ENCODE measurements at regions not wholly inside any gene's neighbourhood (a gene's known extent, or its start where the extent isn't known, plus 50 kb on each side); places are given as distances from the start of the nearest gene placed in this dataset.

DNA sequence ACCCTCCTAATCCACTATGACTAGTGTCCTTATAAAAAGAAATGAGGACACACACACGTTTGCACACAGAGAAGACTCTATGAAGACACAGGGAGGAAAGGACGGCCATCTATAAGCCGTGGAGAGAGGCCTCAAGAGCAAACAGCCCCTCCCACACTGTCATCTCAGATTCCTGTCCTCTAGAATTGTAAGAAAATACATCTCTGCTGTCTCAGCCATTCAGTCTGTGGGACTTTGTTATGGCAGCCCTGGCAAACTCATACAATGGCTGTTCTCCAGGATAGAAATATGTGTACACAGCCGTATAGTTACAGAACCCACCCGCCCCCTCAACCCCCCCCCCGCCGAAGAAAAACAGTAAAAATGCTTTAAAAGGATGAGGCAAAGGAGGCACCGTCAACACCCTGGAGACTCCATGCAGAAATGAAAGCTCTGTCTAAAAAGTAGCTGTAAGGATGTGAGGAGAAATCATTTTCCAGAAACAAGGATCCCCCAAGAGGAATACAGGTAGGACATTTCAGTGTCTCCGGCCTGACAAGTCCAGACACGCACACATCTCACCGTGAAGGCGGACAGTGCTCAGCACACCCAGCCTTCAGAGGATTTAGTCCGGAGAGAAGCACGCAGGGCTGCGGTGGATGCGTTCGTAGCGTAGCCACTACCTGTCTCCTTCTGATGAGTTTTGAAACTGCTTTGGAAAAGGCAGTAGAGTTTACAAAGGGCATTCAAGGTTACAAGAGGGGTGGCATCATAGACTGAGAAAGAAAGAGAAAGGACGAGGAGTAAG, 110.8 kb upstream of the ERCC6L2 start:
- no peak overlapping the region for H3K4me2 ChIP-seq (ENCODE audit: low read length)
- H3F3A ChIP-seq (ENCODE audit: control insufficient read depth, insufficient read depth): no peaks in the 10 kb centered on the region
- H3K79me2 ChIP-seq (ENCODE audit: control insufficient read depth, low read length): no peaks in the 10 kb centered on the region
- no peaks in the 10 kb centered on the region for H3K36me3 ChIP-seq (ENCODE audit: control insufficient read depth, low read length)
- H3K9me3 ChIP-seq (ENCODE audit: control insufficient read depth, insufficient read depth, low read length): no peaks in the 10 kb centered on the region
- no peaks in the 10 kb centered on the region for H3K9me2 ChIP-seq (replicated peaks; ENCODE audit: control insufficient read depth, low read length)
- no peak overlapping the region for H3K27ac ChIP-seq (ENCODE audit: low read depth, low read length)
- peaks cover 3% of the 10 kb centered on the region; the same call in 1 of the 2 replicates for H3K27me3 ChIP-seq (ENCODE audit: control insufficient read depth, low read length)
- H3K4me1 ChIP-seq (ENCODE audit: control insufficient read depth, low read length): no peaks in the 10 kb centered on the region
- TF ChIP-seq EZH2phosphoT487 (IDR thresholded peaks at IDR 0.05; ENCODE audit: borderline replicate concordance, low read length): no peak
- TF ChIP-seq, protein P1, sequence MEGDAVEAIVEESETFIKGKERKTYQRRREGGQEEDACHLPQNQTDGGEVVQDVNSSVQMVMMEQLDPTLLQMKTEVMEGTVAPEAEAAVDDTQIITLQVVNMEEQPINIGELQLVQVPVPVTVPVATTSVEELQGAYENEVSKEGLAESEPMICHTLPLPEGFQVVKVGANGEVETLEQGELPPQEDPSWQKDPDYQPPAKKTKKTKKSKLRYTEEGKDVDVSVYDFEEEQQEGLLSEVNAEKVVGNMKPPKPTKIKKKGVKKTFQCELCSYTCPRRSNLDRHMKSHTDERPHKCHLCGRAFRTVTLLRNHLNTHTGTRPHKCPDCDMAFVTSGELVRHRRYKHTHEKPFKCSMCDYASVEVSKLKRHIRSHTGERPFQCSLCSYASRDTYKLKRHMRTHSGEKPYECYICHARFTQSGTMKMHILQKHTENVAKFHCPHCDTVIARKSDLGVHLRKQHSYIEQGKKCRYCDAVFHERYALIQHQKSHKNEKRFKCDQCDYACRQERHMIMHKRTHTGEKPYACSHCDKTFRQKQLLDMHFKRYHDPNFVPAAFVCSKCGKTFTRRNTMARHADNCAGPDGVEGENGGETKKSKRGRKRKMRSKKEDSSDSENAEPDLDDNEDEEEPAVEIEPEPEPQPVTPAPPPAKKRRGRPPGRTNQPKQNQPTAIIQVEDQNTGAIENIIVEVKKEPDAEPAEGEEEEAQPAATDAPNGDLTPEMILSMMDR (IDR thresholded peaks at IDR 0.05; ENCODE audit: low read depth, low read length, poor library complexity, severe bottlenecking): no peak
- no peak overlapping the region for H3K4me3 ChIP-seq (ENCODE audit: low read length)
- no peaks in the 10 kb centered on the region for H4K20me1 ChIP-seq (ENCODE audit: control insufficient read depth, insufficient read depth, low read depth, low read length)

DNA sequence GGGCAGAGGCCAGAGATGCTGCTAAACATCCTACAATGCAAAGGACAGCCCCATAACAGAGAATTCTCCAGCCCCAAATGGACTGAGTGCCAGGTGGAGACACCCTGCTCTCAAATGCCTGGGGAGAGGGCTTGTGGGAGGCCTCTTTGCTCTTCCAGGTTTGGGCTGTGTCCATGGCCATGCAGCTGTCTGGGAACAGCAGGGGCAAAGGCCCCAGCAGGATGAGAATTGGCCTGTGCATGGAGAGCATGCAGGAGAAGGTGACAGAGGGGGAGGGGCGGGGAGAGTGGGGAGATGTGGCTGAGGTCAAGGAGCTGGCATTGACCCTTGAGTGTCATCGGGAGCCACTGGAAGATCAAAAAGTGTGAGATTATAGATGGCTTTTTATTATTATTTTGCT, 111.5 kb upstream of the ERCC6L2 start:
- Histone ChIP-seq H3K4me3 (ENCODE audit: low read length) (no peak overlapping the region), H4K20me1 (ENCODE audit: control insufficient read depth, insufficient read depth, low read depth, low read length) (no peaks in the 10 kb centered on the region), H3F3A (ENCODE audit: control insufficient read depth, insufficient read depth) (no peaks in the 10 kb centered on the region), H3K36me3 (ENCODE audit: control insufficient read depth, low read length) (no peaks in the 10 kb centered on the region), H3K27me3 (ENCODE audit: control insufficient read depth, low read length) (no peaks in the 10 kb centered on the region), H3K27ac (ENCODE audit: low read depth, low read length) (no peak overlapping the region), H3K4me2 (ENCODE audit: low read length) (no peak overlapping the region), H3K79me2 (ENCODE audit: control insufficient read depth, low read length) (no peaks in the 10 kb centered on the region), H3K9me2 (replicated peaks; ENCODE audit: control insufficient read depth, low read length) (no peaks in the 10 kb centered on the region), H3K4me1 (ENCODE audit: control insufficient read depth, low read length) (no peaks in the 10 kb centered on the region), H3K9me3 (ENCODE audit: control insufficient read depth, insufficient read depth, low read length) (no peaks in the 10 kb centered on the region)
- TF ChIP-seq EZH2phosphoT487 (IDR thresholded peaks at IDR 0.05; ENCODE audit: borderline replicate concordance, low read length): no peak
- TF ChIP-seq, protein P1 (IDR thresholded peaks at IDR 0.05; ENCODE audit: low read depth, low read length, poor library complexity, severe bottlenecking): no peak

DNA sequence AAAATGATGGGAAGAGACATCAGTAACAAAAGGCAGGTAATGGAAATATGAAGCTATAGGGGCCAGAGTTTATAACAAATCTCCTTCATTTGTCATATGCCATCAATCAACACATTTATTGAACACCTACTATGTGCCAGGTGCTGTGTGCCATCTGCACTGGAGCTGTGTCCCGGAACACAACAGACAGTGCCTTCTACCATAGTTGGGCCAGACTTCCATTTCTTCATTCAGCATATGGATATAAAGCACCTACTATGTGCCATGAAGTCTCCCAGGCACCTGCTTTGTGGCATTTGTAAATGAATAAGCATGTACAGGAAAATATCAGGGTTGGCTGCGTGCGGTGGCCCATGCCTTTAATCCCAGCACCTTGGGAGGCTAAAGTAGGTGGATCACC, 112.5 kb upstream of the ERCC6L2 start:
- TF ChIP-seq, protein P1 (IDR thresholded peaks at IDR 0.05; ENCODE audit: low read depth, low read length, poor library complexity, severe bottlenecking): no peak
- TF ChIP-seq EZH2phosphoT487 (IDR thresholded peaks at IDR 0.05; ENCODE audit: borderline replicate concordance, low read length): no peak
- Histone ChIP-seq H4K20me1 (ENCODE audit: control insufficient read depth, insufficient read depth, low read depth, low read length) (no peaks in the 10 kb centered on the region), H3F3A (ENCODE audit: control insufficient read depth, insufficient read depth) (no peaks in the 10 kb centered on the region), H3K79me2 (ENCODE audit: control insufficient read depth, low read length) (no peaks in the 10 kb centered on the region), H3K9me3 (ENCODE audit: control insufficient read depth, insufficient read depth, low read length) (no peaks in the 10 kb centered on the region), H3K27me3 (ENCODE audit: control insufficient read depth, low read length) (no peaks in the 10 kb centered on the region), H3K4me1 (ENCODE audit: control insufficient read depth, low read length) (no peaks in the 10 kb centered on the region), H3K9me2 (replicated peaks; ENCODE audit: control insufficient read depth, low read length) (no peaks in the 10 kb centered on the region), H3K4me3 (ENCODE audit: low read length) (no peak overlapping the region), H3K27ac (ENCODE audit: low read depth, low read length) (no peak overlapping the region), H3K4me2 (ENCODE audit: low read length) (no peak overlapping the region), H3K36me3 (ENCODE audit: control insufficient read depth, low read length) (no peaks in the 10 kb centered on the region)
